ENCODE measurements at regions not wholly inside any gene's neighbourhood (a gene's known extent, or its start where the extent isn't known, plus 50 kb on each side); places are given as distances from the start of the nearest gene placed in this dataset.

- DNase-seq (ENCODE audit: extremely low read depth, low read depth): no peak
- no peak for TF ChIP-seq CTCF (IDR thresholded peaks at IDR 0.05; ENCODE audit: low read depth, low read length)
These were observed 175.7 kb downstream of the PSMG1 start for GRCh38 chr21:39007532-39007931.

- no peak for DNase-seq (ENCODE audit: extremely low read depth, low read depth)
- no peak for TF ChIP-seq CTCF (IDR thresholded peaks at IDR 0.05; ENCODE audit: low read depth, low read length)
These were observed 176.5 kb downstream of the PSMG1 start for GRCh38 chr21:39006571-39007311.

GRCh38 chr21:39005502-39005787 is 177.8 kb downstream of the PSMG1 start:
- DNase-seq (ENCODE audit: extremely low read depth, low read depth): no peak
- TF ChIP-seq CTCF (IDR thresholded peaks at IDR 0.05; ENCODE audit: low read depth, low read length): no peak

- no peak for TF ChIP-seq CTCF (IDR thresholded peaks at IDR 0.05; ENCODE audit: low read depth, low read length)
- no peak for DNase-seq (ENCODE audit: extremely low read depth, low read depth)
These were observed 178.4 kb downstream of the PSMG1 start for GRCh38 chr21:39004634-39005501.

- no peak for TF ChIP-seq CTCF (IDR thresholded peaks at IDR 0.05; ENCODE audit: low read depth, low read length)
- no peak for DNase-seq (ENCODE audit: extremely low read depth, low read depth)
These were observed 179.1 kb downstream of the PSMG1 start for GRCh38 chr21:39003982-39004633.

GRCh38 chr21:39001341-39001740 is 181.9 kb downstream of the PSMG1 start:
- TF ChIP-seq CTCF (IDR thresholded peaks at IDR 0.05; ENCODE audit: low read depth, low read length): no peak
- DNase-seq (ENCODE audit: extremely low read depth, low read depth): no peak

- TF ChIP-seq CTCF (IDR thresholded peaks at IDR 0.05; ENCODE audit: low read depth, low read length): no peak
- no peak for DNase-seq (ENCODE audit: extremely low read depth, low read depth)
These were observed 182.8 kb downstream of the PSMG1 start for GRCh38 chr21:39000496-39000895.

All from AG09319 (cell line).